Activated T-helper 1 cell treated with anti-CD3 and anti-CD28 coated beads, Interleukin-12 subunit alpha, Interleukin-12 subunit beta, Interleukin-2, Interleukin-4 antibody, amounts not matched to agents 30 ng/mL and 10 ng/mL and 1 ng/mL, durations not matched to agents 14 hours and 24 hours and 36 hours (primary cell): ENCODE measurements at regions not wholly inside any gene's neighbourhood (a gene's known extent, or its start where the extent isn't known, plus 50 kb on each side); places are given as distances from the start of the nearest gene placed in this dataset.

Source experiments
- DNase-seq: peaks from one replicate; pipeline ENCODE4 v3.0.0; 2021; ENCODE audit warnings: low spot score
- H3K27ac Mint-ChIP-seq: one replicate; pipeline ENCODE4 v1.8.0; 2021; ENCODE audit warnings: mild to moderate bottlenecking, mixed read lengths
- H3K27me3 Mint-ChIP-seq: one replicate; pipeline ENCODE4 v1.8.0; 2022; ENCODE audit warnings: mild to moderate bottlenecking, moderate library complexity, mixed read lengths; ENCODE audit not compliant: insufficient read depth
- H3K36me3 Mint-ChIP-seq: one replicate; pipeline ENCODE4 v1.8.0; 2021; ENCODE audit warnings: low read depth, mixed read lengths
- H3K4me1 Mint-ChIP-seq: one replicate; pipeline ENCODE4 v1.8.0; 2021; ENCODE audit warnings: low read depth, mixed read lengths
- H3K4me3 Mint-ChIP-seq: one replicate; pipeline ENCODE4 v1.8.0; 2021; ENCODE audit warnings: mild to moderate bottlenecking, moderate library complexity, mixed read lengths
- H3K9me3 Mint-ChIP-seq: one replicate; pipeline ENCODE4 v1.8.0; 2021; ENCODE audit warnings: mixed read lengths
- intact Hi-C: fragments of 100-400 bp; cut with micrococcal nuclease; formaldehyde crosslinking; loops from one replicate; pipeline ENCODE4 v1.15.1; 2024

DNA sequence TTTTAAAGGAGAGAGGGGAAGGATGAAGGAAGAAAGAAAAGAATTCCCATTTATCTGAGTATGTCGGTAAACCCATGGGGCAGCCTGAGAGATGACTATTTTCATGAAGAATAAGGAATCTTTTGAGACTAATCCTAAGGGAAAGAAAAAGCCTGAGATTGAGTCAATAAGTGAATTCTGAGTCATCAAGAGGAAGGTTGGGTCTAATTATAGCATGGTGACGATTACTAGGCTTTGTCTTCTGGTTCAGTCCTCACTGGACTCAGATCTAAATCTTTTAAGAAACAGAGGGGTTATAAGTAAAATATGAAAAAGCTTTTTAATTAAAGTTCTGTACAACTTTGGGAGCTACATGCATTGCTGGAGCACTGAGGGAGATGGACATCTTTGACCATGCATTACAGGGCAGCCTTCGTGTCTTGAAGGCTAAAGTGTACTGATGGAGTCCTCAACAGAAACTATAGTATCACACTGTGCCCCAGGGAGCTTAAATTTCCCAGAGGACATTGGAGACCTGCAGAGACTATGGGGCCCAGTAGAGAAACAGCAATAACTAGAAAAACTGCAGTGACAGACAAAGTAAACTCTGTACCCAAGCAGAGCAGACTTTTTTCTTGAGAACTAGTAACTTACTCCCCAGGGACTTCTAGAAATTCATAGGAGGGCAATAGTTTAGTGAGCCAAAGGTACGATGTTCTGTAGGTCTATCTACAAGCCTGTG, 260.9 kb downstream of the RAD51AP2 start:
- intact Hi-C loops = no loop called here
- no peaks in the 10 kb centered on the region for H3K4me1 Mint-ChIP-seq
- H3K36me3 Mint-ChIP-seq = no peaks in the 10 kb centered on the region
- DNase-seq = no peak
- H3K4me3 Mint-ChIP-seq = no peak overlapping the region
- H3K9me3 Mint-ChIP-seq = no peaks in the 10 kb centered on the region
- H3K27ac Mint-ChIP-seq = no peak overlapping the region
- no peaks in the 10 kb centered on the region for H3K27me3 Mint-ChIP-seq

DNA sequence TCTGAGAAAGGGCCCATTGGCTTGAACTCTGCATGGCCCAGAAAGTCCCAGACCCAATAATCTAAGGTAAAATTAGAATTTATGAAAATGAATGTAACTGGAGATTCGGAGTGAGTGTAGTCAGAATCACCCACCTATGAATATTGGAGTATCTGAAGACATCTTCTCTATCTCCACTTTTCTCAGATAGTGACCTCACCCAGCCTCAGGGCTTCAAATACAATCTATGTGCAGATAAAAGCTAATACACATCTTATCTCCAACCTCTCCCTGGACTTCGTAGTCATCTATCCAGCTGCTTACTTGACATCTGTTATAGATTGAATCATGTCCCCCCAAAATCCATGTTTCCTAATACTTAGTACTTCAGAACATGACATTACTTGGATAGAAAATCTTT, 263.2 kb downstream of the RAD51AP2 start:
- intact Hi-C loops = no loop called here
- Mint-ChIP-seq H3K27ac (no peak overlapping the region), H3K27me3 (no peaks in the 10 kb centered on the region), H3K9me3 (peaks cover 3% of the 10 kb centered on the region), H3K4me1 (no peaks in the 10 kb centered on the region), H3K4me3 (no peak overlapping the region), H3K36me3 (no peaks in the 10 kb centered on the region)
- DNase-seq = no peak

DNA sequence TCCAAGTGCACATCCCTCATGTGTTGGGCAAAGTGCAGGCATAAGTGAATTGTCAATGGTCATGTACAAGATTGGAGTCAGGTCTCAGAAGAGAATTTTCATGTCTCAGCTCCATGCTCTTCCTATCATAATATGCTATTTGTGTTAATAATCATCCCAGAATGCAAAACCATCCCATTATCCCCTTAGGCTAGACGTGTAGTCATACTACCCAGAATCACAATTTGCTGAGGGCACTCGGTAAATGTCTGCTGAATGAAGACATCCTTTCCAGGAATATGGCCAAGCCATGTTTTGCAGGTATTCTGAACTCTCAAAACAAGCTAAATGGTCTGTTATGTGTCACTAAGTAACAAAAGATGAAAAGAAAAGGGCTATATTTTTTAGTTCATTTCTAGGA, 263.8 kb downstream of the RAD51AP2 start:
- no peak overlapping the region for H3K4me3 Mint-ChIP-seq
- intact Hi-C loops = no loop called here
- no peaks in the 10 kb centered on the region for H3K36me3 Mint-ChIP-seq
- DNase-seq = no peak
- no peaks in the 10 kb centered on the region for H3K27me3 Mint-ChIP-seq
- H3K9me3 Mint-ChIP-seq = peaks cover 3% of the 10 kb centered on the region
- no peak overlapping the region for H3K27ac Mint-ChIP-seq
- no peaks in the 10 kb centered on the region for H3K4me1 Mint-ChIP-seq

- intact Hi-C loops = no loop called here
- Mint-ChIP-seq H3K4me1 (no peaks in the 10 kb centered on the region), H3K9me3 (peaks cover 3% of the 10 kb centered on the region), H3K36me3 (no peaks in the 10 kb centered on the region), H3K27ac (no peak overlapping the region), H3K27me3 (no peaks in the 10 kb centered on the region), H3K4me3 (no peak overlapping the region)
- DNase-seq = no peak
Observed at GRCh38 chr2:17252258-17252657, 266.0 kb downstream of the RAD51AP2 start.

GRCh38 chr2:17251171-17251570, 267.1 kb downstream of the RAD51AP2 start:
- intact Hi-C loops = no loop called here
- H3K27me3 Mint-ChIP-seq = no peaks in the 10 kb centered on the region
- H3K36me3 Mint-ChIP-seq = no peaks in the 10 kb centered on the region
- no peak for DNase-seq
- H3K9me3 Mint-ChIP-seq = peaks cover 3% of the 10 kb centered on the region
- no peak overlapping the region for H3K4me3 Mint-ChIP-seq
- no peak overlapping the region for H3K27ac Mint-ChIP-seq
- H3K4me1 Mint-ChIP-seq = no peaks in the 10 kb centered on the region

GRCh38 chr2:17249249-17249648, 269.0 kb downstream of the RAD51AP2 start:
- Mint-ChIP-seq H3K9me3 (peaks cover 3% of the 10 kb centered on the region), H3K36me3 (no peaks in the 10 kb centered on the region), H3K4me1 (no peaks in the 10 kb centered on the region), H3K27me3 (no peaks in the 10 kb centered on the region), H3K4me3 (no peak overlapping the region), H3K27ac (no peak overlapping the region)
- DNase-seq = no peak
- intact Hi-C loops = no loop called here

DNA sequence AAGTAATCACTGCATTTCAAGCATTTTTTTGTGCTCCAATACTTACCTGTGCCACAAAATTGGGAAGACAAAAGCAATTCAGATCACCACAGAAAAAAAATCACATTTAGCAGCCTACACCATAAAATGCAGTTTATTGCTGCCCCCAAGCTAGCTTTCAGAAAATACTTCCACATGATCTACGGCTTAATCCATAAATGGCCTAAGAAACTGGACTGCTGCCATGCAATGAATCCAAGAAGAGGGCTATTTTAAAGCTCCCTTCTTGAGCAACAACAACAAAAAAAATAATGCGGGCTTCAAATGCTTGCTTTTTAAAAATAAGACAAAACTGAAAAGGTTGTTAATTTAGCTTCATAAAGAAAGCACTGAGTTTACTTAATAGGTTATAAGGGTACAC, 272.3 kb downstream of the RAD51AP2 start:
- Mint-ChIP-seq H3K27ac (no peak overlapping the region), H3K4me1 (no peaks in the 10 kb centered on the region), H3K27me3 (no peaks in the 10 kb centered on the region), H3K4me3 (no peak overlapping the region), H3K36me3 (no peaks in the 10 kb centered on the region), H3K9me3 (no peaks in the 10 kb centered on the region)
- intact Hi-C loops = no loop called here
- no peak for DNase-seq

GRCh38 chr2:17242813-17243485, 275.3 kb downstream of the RAD51AP2 start:
- no peaks in the 10 kb centered on the region for H3K36me3 Mint-ChIP-seq
- no peak overlapping the region for H3K27ac Mint-ChIP-seq
- no peaks in the 10 kb centered on the region for H3K9me3 Mint-ChIP-seq
- no peaks in the 10 kb centered on the region for H3K27me3 Mint-ChIP-seq
- H3K4me1 Mint-ChIP-seq = no peaks in the 10 kb centered on the region
- intact Hi-C loops = no loop called here
- no peak for DNase-seq
- H3K4me3 Mint-ChIP-seq = no peak overlapping the region

DNA sequence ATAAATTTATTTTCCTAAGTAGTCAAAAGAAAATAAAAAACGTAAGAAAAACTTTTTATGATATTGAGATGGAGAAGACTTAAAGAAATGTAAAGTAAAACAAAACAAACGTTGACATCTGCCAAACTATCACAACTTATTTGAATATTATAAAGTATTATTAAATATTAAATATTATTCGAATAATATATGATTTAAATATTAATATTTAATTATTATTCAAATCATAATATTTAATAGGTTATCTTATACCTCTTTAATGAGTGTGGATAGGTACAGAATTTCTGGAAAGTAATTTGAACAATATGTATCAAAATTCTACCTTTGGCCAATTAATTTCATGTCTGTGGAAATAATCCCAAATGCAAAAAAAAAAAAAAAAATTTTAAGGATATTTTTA, 278.7 kb downstream of the RAD51AP2 start:
- no peaks in the 10 kb centered on the region for H3K9me3 Mint-ChIP-seq
- H3K4me1 Mint-ChIP-seq = no peaks in the 10 kb centered on the region
- H3K27me3 Mint-ChIP-seq = no peaks in the 10 kb centered on the region
- H3K4me3 Mint-ChIP-seq = no peak overlapping the region
- H3K36me3 Mint-ChIP-seq = no peaks in the 10 kb centered on the region
- no peak overlapping the region for H3K27ac Mint-ChIP-seq
- no peak for DNase-seq
- intact Hi-C loops = no loop called here

GRCh38 chr2:17235167-17235566, 283.1 kb downstream of the RAD51AP2 start:
- Mint-ChIP-seq H3K27me3 (no peaks in the 10 kb centered on the region), H3K4me3 (no peak overlapping the region), H3K36me3 (no peaks in the 10 kb centered on the region), H3K9me3 (no peaks in the 10 kb centered on the region), H3K4me1 (no peaks in the 10 kb centered on the region), H3K27ac (no peak overlapping the region)
- DNase-seq = no peak
- intact Hi-C loops = no loop called here

DNA sequence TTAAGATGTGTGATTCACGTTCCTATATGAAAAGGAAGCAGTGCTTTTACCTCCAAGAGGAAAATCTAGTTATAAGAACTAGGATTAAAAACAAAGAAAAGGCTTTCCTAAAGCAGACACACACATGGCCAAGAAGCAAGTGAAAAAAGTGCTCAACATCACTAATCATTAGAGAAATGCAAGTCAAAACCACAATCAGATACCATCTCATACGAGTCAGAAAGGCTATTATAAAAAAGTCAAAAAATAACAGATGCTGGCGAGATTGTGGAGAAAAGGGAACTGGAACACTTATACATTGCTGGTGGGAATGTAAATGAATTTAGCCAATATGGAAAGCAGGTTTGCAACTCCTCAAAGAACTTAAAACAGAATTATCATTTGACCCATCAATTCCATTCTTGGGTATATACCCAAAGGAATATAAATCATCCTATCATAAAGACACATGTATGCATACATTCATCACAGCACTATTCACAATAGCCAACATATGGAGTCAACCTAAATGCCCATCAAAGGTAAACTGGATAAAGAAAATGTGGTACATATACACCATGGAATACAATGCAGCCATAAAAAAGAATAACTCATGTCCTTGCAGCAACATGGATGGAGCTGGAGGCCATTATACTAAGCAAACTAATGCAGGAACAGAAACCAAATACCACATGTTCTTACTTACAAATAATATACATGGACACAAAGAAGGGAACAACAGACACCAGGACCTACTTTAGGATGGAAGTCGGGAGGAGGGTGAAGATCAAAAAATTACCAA, 285.3 kb downstream of the RAD51AP2 start:
- no peaks in the 10 kb centered on the region for H3K9me3 Mint-ChIP-seq
- H3K4me1 Mint-ChIP-seq = no peaks in the 10 kb centered on the region
- H3K36me3 Mint-ChIP-seq = no peaks in the 10 kb centered on the region
- no peak overlapping the region for H3K4me3 Mint-ChIP-seq
- intact Hi-C loops = no loop called here
- no peak for DNase-seq
- H3K27me3 Mint-ChIP-seq = no peaks in the 10 kb centered on the region
- no peak overlapping the region for H3K27ac Mint-ChIP-seq

GRCh38 chr2:17231394-17231965, 286.8 kb downstream of the RAD51AP2 start:
- no peaks in the 10 kb centered on the region for H3K27me3 Mint-ChIP-seq
- intact Hi-C loops = no loop called here
- H3K27ac Mint-ChIP-seq = no peak overlapping the region
- H3K9me3 Mint-ChIP-seq = no peaks in the 10 kb centered on the region
- no peaks in the 10 kb centered on the region for H3K36me3 Mint-ChIP-seq
- DNase-seq = no peak
- no peaks in the 10 kb centered on the region for H3K4me1 Mint-ChIP-seq
- no peak overlapping the region for H3K4me3 Mint-ChIP-seq

- DNase-seq = no peak
- Mint-ChIP-seq H3K36me3 (no peaks in the 10 kb centered on the region), H3K9me3 (no peaks in the 10 kb centered on the region), H3K4me3 (no peak overlapping the region), H3K27me3 (no peaks in the 10 kb centered on the region), H3K4me1 (no peaks in the 10 kb centered on the region), H3K27ac (no peak overlapping the region)
- intact Hi-C loops = no loop called here
Observed at GRCh38 chr2:17229414-17229813, 288.8 kb downstream of the RAD51AP2 start.
